Left kidney (tissue), 1 donor: ENCODE measurements at regions not wholly inside any gene's neighbourhood (a gene's known extent, or its start where the extent isn't known, plus 50 kb on each side); places are given as distances from the start of the nearest gene placed in this dataset.

Experiments
- DNase-seq: peaks from one replicate; pipeline ENCODE4 v3.0.0-alpha.2; 2013

DNA sequence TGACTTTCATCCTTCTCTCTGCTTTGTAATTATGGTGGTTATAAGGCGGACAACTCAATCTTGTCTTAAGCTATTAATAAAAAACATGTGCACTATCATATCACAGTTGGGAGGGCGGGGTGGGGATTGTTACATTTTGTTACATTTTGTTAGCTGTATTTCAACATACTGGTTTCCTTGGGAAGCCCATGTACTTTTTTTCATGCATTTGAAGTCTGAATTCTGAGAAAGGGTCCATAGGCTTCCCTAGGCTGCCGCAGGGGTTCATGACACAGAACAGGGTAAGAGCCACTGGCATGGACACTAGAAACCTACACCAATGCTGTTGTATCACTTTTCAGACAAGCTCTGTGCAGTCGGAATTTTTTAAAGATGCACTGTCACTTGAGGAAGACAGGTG, 178.8 kb downstream of the ETS2 start:
- no peak for DNase-seq

DNA sequence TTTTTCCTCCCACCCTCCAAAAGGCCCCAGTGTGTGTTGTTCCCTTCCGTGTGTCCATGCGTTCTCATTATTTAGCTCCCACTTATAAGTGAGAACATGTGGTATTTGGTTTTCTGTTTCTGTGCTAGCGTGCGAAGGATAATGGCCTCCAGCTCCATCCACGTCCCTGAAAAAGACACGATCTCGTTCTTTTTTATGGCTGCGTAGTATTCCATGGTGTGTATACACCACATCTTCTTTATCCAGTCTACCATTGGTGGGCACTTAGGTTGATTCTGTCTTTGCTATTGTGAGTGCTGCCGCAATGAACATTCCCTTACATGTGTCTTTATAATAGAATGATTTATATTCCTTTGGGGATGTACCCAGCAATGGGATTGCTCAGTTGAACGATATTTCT, 177.8 kb downstream of the ETS2 start:
- DNase-seq, result no peak

DNA sequence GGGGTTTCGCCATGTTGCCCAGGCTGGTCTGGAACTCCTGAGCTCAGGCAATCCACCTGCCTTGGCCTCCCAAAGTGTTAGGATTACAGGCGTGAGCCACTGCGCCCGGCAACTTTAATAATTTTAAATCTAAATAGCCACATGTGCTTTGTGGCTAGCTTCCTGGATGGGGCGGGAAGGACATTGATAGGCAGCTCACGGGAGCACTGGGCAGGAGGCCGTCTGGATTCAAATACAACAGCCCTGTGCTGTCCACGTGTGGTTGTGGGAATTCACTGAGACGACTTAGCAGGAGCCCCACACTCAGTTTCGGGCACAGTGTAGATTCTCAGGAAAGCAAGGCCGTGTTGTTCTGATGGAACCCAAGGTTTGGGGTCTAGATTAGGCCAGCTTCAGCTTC, 177.1 kb downstream of the ETS2 start:
- no peak for DNase-seq

DNA sequence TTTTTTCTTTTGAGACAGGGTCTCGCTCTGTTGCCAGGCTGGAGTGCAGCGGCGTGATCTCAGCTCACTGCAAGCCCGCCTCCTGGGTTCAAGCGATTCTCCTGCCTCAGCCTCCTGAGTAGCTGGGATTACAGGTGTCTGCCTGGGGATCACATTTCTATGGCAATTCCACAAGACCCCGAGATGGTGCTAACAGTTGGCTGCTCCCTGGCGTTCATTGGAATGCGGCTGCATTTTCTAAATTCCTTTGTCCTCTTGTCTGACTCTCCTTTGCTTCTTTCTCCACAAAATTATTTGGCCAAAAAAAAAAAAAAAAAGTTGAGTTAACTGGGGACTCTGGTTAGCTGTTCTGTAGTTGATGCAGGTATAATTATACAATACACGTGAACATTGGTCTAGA, 176.4 kb downstream of the ETS2 start:
- DNase-seq, result no peak

DNA sequence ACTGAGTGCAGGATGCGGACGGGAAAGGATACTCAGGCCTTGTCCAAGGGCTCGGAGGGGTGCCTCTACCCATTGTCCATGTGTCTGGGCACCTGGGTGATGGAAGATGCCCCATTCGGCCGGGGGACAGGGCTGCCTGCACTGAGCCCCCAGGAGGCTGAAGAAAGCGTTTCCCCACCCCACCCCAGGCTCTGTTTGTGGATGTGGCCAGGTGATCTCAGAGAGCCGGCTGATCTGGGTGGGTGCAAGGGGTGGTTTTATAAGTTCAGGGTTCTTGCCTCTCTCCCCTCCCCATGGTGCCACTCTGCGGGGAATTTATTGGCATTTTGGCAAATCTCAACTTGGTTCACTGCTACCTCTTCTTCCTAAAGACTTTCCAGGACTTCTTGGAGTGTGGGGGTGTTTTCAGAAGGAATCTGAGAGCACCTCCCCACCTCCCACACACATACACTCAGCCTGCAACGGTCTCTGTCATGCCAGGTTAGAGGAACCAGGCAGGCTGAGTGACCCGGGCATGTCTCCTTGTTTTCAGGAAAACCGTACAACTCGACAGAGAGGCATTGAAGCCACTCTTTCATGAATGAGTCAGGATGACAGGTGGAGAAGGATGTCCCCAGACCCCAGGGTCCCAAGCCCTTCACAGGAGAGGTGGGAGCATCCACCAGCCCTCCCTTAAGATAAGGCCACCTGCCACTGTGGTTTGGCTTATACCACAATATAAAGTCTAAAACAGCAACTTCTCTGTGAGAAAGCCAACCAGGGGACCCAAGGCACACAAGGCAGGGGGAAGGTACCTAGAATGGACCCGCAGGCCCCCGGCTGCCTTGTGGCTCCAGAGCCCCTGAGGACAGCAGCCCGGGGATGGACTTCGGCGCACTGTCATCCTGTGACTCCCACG, 174.9 kb downstream of the ETS2 start:
- DNase-seq, result no peak

DNA sequence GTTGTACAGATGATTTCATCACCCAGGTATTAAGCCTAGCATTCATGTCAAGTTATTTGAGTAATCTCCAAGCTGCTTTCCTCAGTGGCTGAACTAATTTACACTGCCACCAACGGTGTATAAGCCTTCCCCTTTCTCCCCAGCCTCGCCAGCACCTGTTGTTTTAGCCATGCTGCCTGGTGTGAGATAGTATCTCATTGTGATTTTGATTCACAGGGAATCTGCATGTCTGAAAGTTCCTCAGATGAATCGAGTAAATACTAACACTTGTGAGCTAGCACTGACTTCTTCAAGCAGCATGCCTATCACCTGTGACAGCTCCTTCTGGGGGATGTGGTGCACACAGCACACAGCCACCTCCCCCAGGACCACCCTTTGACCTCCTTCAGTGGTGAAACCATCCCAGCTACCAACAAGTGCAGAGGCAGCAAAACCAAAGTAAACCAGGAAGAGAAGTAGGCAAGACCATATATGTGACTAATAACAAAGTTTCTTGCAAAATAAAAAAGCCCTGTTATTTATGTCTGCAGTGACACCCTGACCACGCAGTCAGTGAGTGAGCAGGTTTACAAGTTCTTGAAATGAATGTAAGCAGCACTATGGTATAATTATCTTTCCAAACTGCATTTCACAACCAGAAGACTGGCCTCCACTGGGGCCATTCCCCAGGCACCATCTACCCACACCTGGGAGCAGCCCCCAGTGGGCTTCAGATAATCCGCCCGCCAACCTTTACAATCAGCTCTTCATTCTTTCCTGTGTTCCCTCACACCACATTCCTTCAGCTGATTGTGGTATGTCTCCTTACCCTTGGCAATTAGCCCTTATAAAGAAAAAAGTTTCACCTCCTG, 173.8 kb downstream of the ETS2 start:
- DNase-seq, result no peak

DNA sequence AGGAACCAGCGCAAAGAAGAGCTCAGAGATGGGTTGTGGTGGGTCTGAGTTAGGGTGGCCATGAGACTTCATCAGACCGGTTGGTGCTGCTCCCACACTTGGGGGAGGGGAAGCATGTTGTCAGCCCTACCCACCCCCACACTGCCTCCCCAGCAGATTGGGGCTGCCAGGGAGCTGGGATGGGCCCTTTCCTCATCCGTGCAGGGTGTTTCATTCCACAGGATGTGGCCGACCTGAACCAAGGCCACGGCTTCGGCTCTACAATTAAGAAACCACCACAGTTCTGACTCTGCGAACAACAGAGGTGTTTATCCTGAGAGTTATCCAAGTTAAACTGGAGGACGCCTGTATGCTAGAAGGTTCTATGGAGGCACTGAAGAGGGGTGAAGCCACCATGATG, 171.2 kb downstream of the ETS2 start:
- DNase-seq, result no peak

DNA sequence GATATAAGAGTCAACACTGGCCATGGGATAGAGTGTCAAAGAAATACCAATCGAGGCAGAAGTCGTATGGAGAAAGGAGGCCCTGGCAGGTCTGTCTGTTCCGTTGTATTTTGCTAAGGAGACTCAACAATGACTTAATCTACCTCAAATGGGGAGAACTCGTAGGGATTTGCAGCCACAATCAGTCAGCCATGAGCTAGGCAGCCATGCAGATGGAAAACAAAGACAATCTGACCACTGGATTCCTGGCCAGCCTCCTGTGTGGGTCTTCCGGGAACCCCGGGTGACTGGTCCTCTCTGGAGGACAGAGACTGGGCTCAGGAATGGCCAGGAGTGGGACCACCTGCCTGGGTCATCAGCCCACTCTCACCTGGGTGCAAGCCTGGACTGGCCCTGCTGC, 167.8 kb downstream of the ETS2 start:
- no peak for DNase-seq

DNA sequence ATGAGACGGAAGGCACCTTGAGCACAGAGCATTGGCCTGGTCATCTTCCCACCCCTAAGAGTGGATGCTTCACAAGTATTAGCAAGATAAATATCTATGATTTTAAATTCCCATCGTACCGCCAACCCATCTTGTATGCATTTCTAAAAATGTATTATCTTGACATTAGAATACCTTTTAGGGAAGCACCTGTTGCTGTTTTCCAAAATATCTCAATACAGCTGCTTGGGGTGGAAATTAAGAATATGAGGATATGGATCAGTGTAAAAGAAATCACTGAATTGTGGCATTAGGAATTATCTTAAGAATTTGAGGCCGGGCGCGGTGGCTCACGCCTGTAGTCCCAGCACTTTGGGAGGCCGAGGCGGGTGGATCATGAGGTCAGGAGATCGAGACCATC, 166.3 kb downstream of the ETS2 start:
- DNase-seq, result no peak

DNA sequence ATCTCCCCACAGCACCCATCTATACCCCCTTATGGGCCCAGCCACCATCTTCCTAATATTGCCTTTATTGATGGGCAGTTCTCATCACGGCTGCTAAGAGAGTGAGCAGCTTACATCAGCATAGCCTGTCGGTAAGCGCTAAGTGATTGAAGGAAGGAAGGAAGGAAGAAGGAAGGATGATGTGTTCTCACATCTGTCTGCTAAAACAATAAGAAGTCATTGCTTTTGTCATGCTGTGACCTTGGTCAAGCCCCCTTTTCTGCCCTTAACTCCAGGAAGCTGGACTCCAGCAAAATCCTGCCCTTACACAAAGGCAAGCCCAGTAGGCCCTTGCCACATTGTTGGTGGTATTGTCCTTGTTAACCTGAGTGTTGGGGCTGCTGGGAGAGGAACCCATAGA, 165.0 kb downstream of the ETS2 start:
- no peak for DNase-seq

DNA sequence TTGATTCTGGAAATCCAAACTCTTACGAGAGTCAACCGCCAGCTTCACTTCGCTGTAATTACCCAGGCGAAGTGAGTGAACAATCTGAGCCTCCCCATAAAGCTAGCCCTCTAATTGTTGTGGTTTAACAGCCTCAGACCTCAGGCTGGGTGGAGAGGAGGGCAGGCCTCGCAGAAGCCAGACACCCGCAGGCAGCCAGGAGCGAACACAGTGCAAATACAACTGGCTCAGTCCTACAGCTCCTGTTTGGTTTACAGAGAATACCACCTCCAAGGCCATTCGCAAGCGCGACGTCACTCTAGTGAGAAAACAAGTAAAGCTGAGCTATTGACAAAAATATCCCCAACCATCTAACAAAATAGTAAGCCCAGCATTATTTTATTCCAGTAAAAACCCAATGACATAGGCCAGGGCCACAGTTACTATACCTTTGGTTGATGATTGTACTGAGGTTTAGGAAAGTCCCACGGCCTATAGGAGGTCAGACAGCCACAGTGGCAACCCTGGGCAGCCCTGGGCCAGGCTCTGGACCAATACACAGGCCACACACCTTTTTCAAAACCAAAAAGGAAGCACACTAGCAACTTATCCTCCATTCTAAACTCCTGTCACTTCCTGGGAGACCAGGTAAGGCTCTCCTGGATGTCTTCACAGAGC, 163.3 kb downstream of the ETS2 start:
- DNase-seq, result no peak

DNA sequence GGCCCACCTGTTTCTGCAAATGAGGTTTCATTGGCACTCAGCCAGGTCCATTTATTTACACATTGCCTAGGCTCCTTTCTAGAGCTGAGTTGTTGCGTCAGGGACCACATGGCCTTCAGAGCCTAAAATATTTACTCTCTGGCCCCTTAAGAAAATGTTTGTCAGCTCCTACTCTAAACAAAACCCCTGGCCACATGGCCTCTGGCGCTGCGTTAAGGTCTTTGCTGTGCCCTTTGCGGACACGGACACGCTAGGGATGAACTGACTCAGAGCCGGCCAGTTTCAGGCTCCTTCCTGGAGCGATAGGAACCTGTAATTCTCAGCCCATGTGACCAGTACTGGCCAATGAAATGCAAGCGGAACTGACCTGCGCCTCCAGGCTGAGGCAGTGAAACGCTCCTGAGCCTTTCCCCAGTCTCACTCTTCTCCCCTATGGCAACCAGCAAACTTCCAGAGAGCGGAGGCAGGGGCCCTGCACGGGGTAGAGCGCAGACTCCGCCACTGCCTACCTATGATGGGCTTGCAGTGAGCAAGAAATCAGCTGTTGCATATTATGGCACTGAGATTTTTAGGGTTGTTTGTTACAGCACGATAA, 160.3 kb downstream of the ETS2 start:
- no peak for DNase-seq

DNA sequence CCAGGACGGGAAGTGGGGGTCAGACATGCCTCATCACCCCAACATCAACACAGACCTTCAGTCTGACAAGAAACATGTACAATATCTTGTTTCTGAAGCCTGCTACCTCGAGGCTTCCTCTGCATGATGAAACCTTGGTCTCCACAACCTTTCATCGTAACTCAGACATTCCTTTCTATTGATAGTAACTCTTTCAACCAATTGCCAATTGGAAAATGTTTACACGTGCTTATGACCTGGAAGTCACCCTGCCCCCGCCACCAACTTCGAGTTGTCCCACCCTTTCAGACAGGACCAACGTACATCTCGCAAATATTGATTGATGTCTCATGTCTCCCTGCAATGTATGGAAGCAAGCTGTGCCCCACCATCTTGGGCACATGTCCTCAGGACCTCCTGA, 159.5 kb downstream of the ETS2 start:
- DNase-seq, result no peak

DNA sequence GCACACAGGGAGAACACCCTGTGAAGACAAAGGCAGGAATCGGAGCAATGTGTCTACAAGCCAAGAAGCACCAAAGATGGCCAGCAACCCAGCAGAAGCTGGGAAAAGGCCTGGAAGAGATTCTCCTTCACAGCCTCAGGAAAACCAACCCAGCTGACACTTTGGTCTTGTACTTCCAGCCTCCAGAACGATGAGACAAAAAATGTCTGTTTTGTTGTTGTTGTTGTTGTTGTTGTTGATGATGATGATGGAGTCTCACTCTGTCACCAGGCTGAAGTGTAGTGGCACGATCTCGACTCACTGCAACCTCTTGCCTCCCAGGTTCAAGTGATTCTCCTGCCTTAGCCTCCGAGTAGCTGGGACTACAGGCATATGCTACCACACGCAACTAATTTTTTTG, 157.3 kb downstream of the ETS2 start:
- no peak for DNase-seq

DNA sequence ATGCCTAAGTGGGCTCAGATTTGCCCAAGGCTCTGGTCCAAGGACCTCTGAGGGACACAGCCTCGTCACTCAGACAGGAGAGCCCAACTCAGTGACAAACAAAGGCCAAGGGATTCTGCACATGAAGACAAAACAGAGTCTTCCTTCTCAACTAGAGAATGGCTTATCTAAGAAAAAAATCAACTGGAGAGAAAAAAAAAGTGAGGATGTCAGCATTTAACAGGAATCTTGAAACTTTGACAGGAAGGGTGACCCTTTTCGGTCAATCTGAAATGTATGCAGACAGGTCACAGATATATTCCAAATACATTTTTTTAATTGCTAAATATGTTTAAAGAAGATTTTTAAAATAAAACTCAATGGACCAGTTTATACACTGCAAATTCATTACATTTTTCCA, 154.5 kb downstream of the ETS2 start:
- no peak for DNase-seq

DNA sequence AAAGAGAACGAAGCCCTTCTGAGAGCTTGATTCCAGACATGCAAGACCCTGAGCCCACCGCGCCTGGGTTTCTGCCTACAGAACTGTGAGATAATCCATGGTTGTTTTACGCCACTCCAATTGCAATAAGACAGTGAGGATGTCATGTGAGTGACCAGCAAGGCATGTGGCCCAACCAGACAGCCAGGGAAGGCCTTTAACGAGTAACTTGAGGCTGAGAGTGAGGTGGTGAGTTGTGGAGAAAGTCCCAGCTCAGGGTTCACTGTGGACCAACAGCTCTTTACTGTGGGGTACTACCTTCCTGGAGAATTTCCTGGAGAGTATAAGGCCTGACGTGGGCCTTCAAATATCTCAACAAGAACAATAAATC, 153.9 kb downstream of the ETS2 start:
- no peak for DNase-seq

DNA sequence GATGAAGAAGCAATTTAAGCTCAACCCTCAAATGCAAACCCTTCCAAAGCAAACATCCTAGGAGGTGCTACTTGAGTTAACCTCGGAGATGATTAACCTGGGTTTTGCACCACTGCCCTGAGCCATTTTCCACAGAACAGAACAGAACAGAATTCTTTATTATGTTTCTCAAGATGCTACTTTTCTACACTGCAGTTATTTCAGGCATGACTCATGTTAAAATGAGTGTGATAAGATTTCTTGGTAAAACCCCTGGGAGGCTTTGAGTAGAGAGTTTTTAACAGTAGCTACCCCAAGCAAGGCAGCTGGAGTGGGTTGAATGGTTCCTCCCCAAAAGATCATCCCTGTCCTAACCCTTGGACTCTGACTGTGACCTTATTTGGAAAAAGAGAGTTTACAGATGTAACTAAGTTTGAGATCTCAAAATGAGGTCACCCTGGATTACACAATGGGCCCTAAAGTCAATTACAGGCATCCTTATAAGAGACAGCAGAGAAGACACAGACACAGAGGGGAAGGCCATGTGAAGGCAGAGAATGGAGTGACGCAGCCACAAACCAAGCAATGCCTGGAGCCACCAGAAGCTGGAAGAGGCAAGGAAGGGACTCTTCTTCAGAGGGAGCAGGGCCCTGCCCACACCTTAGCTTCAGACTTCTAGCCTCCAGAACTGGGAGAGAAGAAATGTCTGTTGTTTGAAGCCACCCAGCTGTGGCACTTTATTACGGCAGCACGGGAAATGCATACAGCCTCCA, 153.4 kb downstream of the ETS2 start:
- no peak for DNase-seq

DNA sequence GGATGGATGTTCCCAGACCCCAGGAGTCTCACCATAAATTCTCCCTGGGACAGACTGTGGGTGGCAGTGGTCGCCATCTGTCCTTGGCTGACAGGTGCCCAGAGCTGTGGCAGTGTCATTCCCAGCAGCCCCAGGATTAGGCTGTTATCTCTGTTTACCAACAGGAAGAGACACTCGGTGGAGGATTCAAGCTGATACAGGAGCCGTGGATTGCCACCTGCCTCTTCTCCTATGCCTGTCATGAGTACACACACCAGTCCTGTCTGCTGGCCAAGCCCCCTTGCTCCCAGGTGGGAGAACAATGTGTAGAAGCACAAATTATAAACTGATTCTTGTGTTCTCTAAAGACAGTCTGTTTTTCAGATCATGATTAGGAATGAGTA, 152.6 kb downstream of the ETS2 start:
- no peak for DNase-seq

DNA sequence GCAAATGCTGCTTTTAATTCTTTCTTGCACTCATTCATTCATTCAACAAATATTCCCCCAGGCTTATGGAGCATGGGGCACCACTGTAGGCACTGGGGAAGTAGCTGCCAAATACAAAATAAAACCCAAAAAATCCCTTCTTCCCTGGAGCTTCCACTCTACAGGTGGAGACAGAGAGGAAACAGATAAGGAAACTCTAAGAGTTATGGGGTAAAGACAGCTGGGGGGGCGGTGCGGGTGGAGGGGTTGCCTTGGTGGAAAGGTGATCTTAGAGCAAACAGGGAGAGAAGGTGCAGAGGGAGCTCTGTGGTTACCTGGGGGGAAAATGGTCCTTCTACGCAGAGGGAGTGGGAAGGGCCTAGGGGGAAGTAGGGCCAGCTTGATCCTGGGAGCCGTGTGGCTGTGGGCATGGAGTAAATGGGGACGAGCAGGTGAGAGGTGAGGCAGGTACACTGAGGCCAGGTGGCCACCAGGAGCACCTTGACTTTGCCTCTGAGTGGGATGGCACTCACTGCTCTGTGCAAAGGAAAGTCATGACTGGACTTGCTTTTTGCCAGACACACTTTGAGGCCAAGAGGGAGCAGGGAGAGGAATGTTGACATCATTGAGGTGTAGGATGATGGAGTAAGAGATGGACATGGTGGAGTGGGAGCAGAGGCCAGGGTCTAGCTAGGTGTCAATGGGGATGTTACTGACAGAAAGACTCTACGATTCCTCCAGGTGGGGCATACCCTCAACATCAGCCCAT, 152.0 kb downstream of the ETS2 start:
- no peak for DNase-seq

DNA sequence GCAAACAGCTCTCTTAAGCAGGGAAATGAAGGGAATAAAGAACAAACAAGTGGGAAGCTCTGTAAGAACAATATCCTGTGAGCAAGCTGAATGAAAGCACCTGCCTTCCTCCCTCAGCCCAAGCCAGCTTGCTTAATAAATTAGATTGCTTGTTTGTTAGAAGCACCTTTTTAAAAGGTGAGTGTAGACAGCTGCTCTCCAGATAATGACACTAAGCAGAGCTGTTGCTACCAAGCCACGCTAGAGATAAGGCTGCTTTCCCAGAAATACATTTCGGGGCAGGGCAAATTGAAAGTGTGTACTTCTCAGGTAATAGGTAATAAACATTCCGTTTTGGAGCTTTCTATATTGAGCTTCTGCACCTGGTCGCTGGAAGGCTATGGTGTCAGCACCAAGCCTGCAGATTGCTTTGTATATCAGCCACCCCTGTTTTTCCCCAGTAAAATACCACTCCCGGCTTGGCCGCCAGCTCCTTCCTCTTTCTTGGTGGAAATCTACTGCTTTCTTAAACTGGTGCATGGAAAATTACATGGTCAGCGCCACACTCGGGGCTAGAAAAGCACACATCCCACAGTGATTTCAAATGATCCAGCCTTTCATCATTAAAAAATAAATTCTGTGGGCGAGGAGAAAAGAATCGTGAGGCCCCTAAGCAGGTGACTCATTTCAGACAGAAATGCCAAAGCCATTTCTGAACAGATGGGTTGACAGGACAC, 151.3 kb downstream of the ETS2 start:
- no peak for DNase-seq

DNA sequence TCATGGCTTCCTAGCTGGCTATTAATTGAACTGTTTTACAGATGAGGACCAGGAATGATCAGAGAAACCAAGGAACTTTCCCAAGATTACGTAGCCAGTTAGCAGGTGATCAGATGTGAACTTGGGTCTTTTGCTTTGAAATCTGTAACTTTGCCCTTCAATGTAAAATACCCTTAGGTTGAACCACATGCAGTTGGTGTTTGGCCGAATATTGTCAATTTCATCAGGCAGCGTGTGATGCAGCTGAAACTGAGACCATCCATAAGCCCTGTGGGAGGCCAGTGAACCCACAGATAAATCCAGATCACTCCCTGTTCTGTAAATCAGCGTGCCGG, 150.8 kb downstream of the ETS2 start:
- no peak for DNase-seq
